Hindlimb muscle (tissue), 1 donor: ENCODE measurements at regions not wholly inside any gene's neighbourhood (a gene's known extent, or its start where the extent isn't known, plus 50 kb on each side); places are given as distances from the start of the nearest gene placed in this dataset.

ENCODE experiments used
- DNase-seq: peaks from one replicate; pipeline ENCODE4 v3.0.0-alpha.2; 2013

- DNase-seq, result no peak
These were observed 99.2 kb downstream of the C12orf50 start for GRCh38 chr12:87930033-87930432.

- DNase-seq, result no peak
These were observed 99.9 kb downstream of the C12orf50 start for GRCh38 chr12:87929346-87929745.

- no peak for DNase-seq
These were observed 101.2 kb downstream of the C12orf50 start for GRCh38 chr12:87928031-87928430.

- no peak for DNase-seq
These were observed 104.2 kb downstream of the C12orf50 start for GRCh38 chr12:87925021-87925420.

- peak; percentile 42 for DNase-seq
These were observed 105.1 kb downstream of the C12orf50 start for GRCh38 chr12:87924149-87924548.

- DNase-seq, result peak; percentile 13
These were observed 105.8 kb downstream of the C12orf50 start for GRCh38 chr12:87923361-87923760.

GRCh38 chr12:87922736-87923135, 106.5 kb downstream of the C12orf50 start:
- DNase-seq, result peak; percentile 43

- DNase-seq, result peak; percentile 56
These were observed 107.6 kb downstream of the C12orf50 start for GRCh38 chr12:87921621-87922020.

GRCh38 chr12:87920139-87920538, 109.1 kb downstream of the C12orf50 start:
- no peak for DNase-seq

- DNase-seq, result peak; percentile 11
These were observed 127.7 kb downstream of the C12orf50 start for GRCh38 chr12:87901457-87901856.

- no peak for DNase-seq
These were observed 131.5 kb downstream of the C12orf50 start for GRCh38 chr12:87897662-87898061.

- no peak for DNase-seq
These were observed 145.4 kb downstream of the C12orf50 start for GRCh38 chr12:87883806-87884205.

GRCh38 chr12:87879141-87879540, 150.1 kb downstream of the C12orf50 start:
- no peak for DNase-seq

- DNase-seq, result no peak
These were observed 158.4 kb downstream of the C12orf50 start for GRCh38 chr12:87870493-87871460.

- DNase-seq, result no peak
These were observed 159.1 kb downstream of the C12orf50 start for GRCh38 chr12:87870061-87870460.

- no peak for DNase-seq
These were observed 162.5 kb downstream of the C12orf50 start for GRCh38 chr12:87866578-87867292.

- no peak for DNase-seq
These were observed 167.4 kb downstream of the C12orf50 start for GRCh38 chr12:87861791-87862190.

- no peak for DNase-seq
These were observed 175.7 kb downstream of the C12orf50 start for GRCh38 chr12:87853448-87854003.

GRCh38 chr12:87849074-87849473, 180.1 kb downstream of the C12orf50 start:
- no peak for DNase-seq

GRCh38 chr12:87848248-87848868, 180.8 kb downstream of the C12orf50 start:
- DNase-seq, result peak; percentile 61

GRCh38 chr12:87847147-87847546, 182.1 kb downstream of the C12orf50 start:
- DNase-seq, result no peak

GRCh38 chr12:87846045-87846444, 183.2 kb downstream of the C12orf50 start:
- no peak for DNase-seq

- no peak for DNase-seq
These were observed 187.3 kb downstream of the C12orf50 start for GRCh38 chr12:87841935-87842334.
